H1 (cell line): ENCODE measurements at regions not wholly inside any gene's neighbourhood (a gene's known extent, or its start where the extent isn't known, plus 50 kb on each side); places are given as distances from the start of the nearest gene placed in this dataset.

Source experiments
- BACH1 ChIP-seq: IDR thresholded peaks from 2 replicates; pipeline ENCODE4 v1.6.1; 2012; ENCODE audit warnings: low read length, improper control_type of control experiment
- CBX5 ChIP-seq: fragments of 300-800, 300-1000 bp; sonication (generic); IDR thresholded peaks from 2 replicates; pipeline ENCODE4 v1.7.1; 2016; ENCODE audit warnings: antibody characterized with exemption, low read length, low read depth
- CHD7 ChIP-seq: fragments of 300-600 bp; sonication (generic); IDR thresholded peaks from 2 replicates; pipeline ENCODE4 v1.7.1; 2012; ENCODE audit warnings: low read length, moderate library complexity, mild to moderate bottlenecking, inconsistent platforms; ENCODE audit not compliant: insufficient replicate concordance
- EP300 ChIP-seq, 2 experiments: IDR thresholded peaks; 1 replicate in 1 of 2; 2 replicates in 1 of 2; pipeline ENCODE4 v1.6.1; 2011 to 2012; ENCODE audit warnings: low read depth in 2 of 2, low read length in 2 of 2, mild to moderate bottlenecking in 2 of 2, borderline replicate concordance in 1 of 2, inconsistent platforms in 1 of 2, moderate library complexity in 1 of 2
- GTF2F1 ChIP-seq: IDR thresholded peaks from 2 replicates; pipeline ENCODE4 v1.6.1; 2012; ENCODE audit warnings: low read depth, low read length, improper control_type of control experiment, borderline replicate concordance
- SP4 ChIP-seq: IDR thresholded peaks from 2 replicates; pipeline ENCODE4 v1.6.1; 2012; ENCODE audit warnings: low read length, inconsistent platforms
- SRF ChIP-seq: IDR thresholded peaks from 2 replicates; pipeline ENCODE4 v1.6.1; 2011; ENCODE audit warnings: mild to moderate bottlenecking, low read depth, low read length, moderate library complexity
- TBP ChIP-seq: IDR thresholded peaks from 2 replicates; pipeline ENCODE4 v1.6.1; 2011; ENCODE audit warnings: low read depth, low read length, improper control_type of control experiment
- TCF12 ChIP-seq: IDR thresholded peaks from 2 replicates; pipeline ENCODE4 v1.6.1; 2011; ENCODE audit warnings: low read depth, mild to moderate bottlenecking, low read length
- TF ChIP-seq, protein P1 (sequence below): IDR thresholded peaks from 2 replicates; pipeline ENCODE4 v1.6.1; 2011; ENCODE audit warnings: low read length, improper control_type of control experiment

- TF ChIP-seq CHD7 (no peak), SRF (no peak), TBP (no peak), BACH1 (no peak), GTF2F1 (no peak), TCF12 (no peak), EP300 (IDR thresholded peaks at IDR 0.05; ENCODE audit: borderline replicate concordance in 1 of 2, low read depth in 2 of 2, low read length in 2 of 2) (no peak), SP4 (no peak), CBX5 (no peak)
- TF ChIP-seq, protein P1, sequence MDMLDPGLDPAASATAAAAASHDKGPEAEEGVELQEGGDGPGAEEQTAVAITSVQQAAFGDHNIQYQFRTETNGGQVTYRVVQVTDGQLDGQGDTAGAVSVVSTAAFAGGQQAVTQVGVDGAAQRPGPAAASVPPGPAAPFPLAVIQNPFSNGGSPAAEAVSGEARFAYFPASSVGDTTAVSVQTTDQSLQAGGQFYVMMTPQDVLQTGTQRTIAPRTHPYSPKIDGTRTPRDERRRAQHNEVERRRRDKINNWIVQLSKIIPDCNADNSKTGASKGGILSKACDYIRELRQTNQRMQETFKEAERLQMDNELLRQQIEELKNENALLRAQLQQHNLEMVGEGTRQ: no peak
Observed at GRCh38 chr6:28588666-28589065, 63.0 kb downstream of the GPX5 start (continued).
